ENCODE measurements at regions not wholly inside any gene's neighbourhood (a gene's known extent, or its start where the extent isn't known, plus 50 kb on each side); places are given as distances from the start of the nearest gene placed in this dataset.

DNA sequence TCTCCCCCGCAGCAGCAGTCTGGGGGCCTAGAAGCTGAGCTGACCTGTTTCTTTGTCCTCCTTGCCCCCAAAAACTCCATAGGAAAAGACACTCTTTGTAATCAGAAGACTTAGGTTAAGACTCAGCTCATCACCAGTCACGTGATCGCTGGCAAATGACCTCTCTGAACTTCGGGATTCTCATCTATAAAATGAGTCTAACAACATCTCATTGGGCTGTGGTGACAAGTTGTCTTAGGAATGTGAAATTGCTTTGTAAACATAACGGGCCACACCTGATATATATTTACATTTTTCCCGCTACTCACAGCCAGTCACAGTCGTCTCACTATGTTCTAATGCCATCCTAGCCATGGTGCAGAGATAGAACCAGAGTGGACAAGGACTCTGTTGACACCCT is 86.0 kb upstream of the LHX1 start:
- TF ChIP-seq, protein P1, sequence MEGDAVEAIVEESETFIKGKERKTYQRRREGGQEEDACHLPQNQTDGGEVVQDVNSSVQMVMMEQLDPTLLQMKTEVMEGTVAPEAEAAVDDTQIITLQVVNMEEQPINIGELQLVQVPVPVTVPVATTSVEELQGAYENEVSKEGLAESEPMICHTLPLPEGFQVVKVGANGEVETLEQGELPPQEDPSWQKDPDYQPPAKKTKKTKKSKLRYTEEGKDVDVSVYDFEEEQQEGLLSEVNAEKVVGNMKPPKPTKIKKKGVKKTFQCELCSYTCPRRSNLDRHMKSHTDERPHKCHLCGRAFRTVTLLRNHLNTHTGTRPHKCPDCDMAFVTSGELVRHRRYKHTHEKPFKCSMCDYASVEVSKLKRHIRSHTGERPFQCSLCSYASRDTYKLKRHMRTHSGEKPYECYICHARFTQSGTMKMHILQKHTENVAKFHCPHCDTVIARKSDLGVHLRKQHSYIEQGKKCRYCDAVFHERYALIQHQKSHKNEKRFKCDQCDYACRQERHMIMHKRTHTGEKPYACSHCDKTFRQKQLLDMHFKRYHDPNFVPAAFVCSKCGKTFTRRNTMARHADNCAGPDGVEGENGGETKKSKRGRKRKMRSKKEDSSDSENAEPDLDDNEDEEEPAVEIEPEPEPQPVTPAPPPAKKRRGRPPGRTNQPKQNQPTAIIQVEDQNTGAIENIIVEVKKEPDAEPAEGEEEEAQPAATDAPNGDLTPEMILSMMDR (IDR thresholded peaks at IDR 0.05), result no peak
- no peak for TF ChIP-seq POLR2A (IDR thresholded peaks at IDR 0.05)
